Activated CD4-positive, alpha-beta T cell treated with anti-CD3 and anti-CD28 coated beads, Interleukin-2, amount 10 ng/mL, durations not matched to agents 7 days and 5 days (primary cell): ENCODE measurements at regions not wholly inside any gene's neighbourhood (a gene's known extent, or its start where the extent isn't known, plus 50 kb on each side); places are given as distances from the start of the nearest gene placed in this dataset.

Experiments
- CTCF ChIA-PET: fragments of 350-600 bp; sonication (Branson Sonifier 250); formaldehyde crosslinking; loops from one replicate; lab custom pipeline; 2021; ENCODE audit warnings: antibody characterized with exemption; lab: Charles Lee
- POLR2A ChIA-PET: fragments of 350-600 bp; sonication (Branson Sonifier 250); formaldehyde crosslinking; loops from one replicate; lab custom pipeline; 2021; ENCODE audit warnings: antibody characterized with exemption; lab: Charles Lee
- DNase-seq: peaks from one replicate; pipeline ENCODE4 v3.0.0-alpha.2; 2020
- H3K27ac Mint-ChIP-seq: one replicate; pipeline ENCODE4 v1.8.0; 2021; ENCODE audit warnings: mild to moderate bottlenecking, moderate library complexity, mixed read lengths
- H3K27me3 Mint-ChIP-seq: one replicate; pipeline ENCODE4 v1.8.0; 2021; ENCODE audit warnings: mixed read lengths
- H3K36me3 Mint-ChIP-seq: one replicate; pipeline ENCODE4 v1.8.0; 2021; ENCODE audit warnings: low read depth, mixed read lengths
- H3K4me1 Mint-ChIP-seq: one replicate; pipeline ENCODE4 v1.8.0; 2021; ENCODE audit warnings: mixed read lengths
- H3K4me3 Mint-ChIP-seq: one replicate; pipeline ENCODE4 v1.8.0; 2021; ENCODE audit warnings: mild to moderate bottlenecking, moderate library complexity, mixed read lengths
- H3K9me3 Mint-ChIP-seq: one replicate; pipeline ENCODE4 v1.8.0; 2021; ENCODE audit warnings: mixed read lengths

- DNase-seq, result no peak
- Mint-ChIP-seq H3K27me3 (no peaks in the 10 kb centered on the region), H3K27ac (no peak overlapping the region), H3K4me3 (no peak overlapping the region), H3K4me1 (no peaks in the 10 kb centered on the region), H3K9me3 (peaks cover 3% of the 10 kb centered on the region), H3K36me3 (no peaks in the 10 kb centered on the region)
- ChIA-PET CTCF (no interaction called here), POLR2A (no interaction called here)
Observed at GRCh38 chr9:116032683-116033440, 120.7 kb upstream of the PAPPA start.

- POLR2A ChIA-PET, result no interaction called here
- no peaks in the 10 kb centered on the region for H3K36me3 Mint-ChIP-seq
- DNase-seq, result no peak
- no peaks in the 10 kb centered on the region for H3K4me1 Mint-ChIP-seq
- peaks cover 2% of the 10 kb centered on the region for H3K9me3 Mint-ChIP-seq
- H3K4me3 Mint-ChIP-seq, result no peak overlapping the region
- H3K27ac Mint-ChIP-seq, result no peak overlapping the region
- CTCF ChIA-PET, result no interaction called here
- H3K27me3 Mint-ChIP-seq, result no peaks in the 10 kb centered on the region
Observed at GRCh38 chr9:116039312-116039711, 114.3 kb upstream of the PAPPA start.

- CTCF ChIA-PET, result no interaction called here
- Mint-ChIP-seq H3K4me3 (no peak overlapping the region), H3K27me3 (no peaks in the 10 kb centered on the region), H3K36me3 (no peaks in the 10 kb centered on the region), H3K4me1 (no peaks in the 10 kb centered on the region), H3K9me3 (peaks cover 3% of the 10 kb centered on the region), H3K27ac (no peak overlapping the region)
- POLR2A ChIA-PET, result no interaction called here
- no peak for DNase-seq
Observed at GRCh38 chr9:116039893-116040292, 113.7 kb upstream of the PAPPA start.

- Mint-ChIP-seq H3K36me3 (no peaks in the 10 kb centered on the region), H3K9me3 (peaks cover 5% of the 10 kb centered on the region), H3K4me1 (no peaks in the 10 kb centered on the region), H3K27ac (no peak overlapping the region), H3K4me3 (no peak overlapping the region), H3K27me3 (no peaks in the 10 kb centered on the region)
- POLR2A ChIA-PET, result no interaction called here
- CTCF ChIA-PET, result no interaction called here
- no peak for DNase-seq
Observed at GRCh38 chr9:116042321-116042720, 111.3 kb upstream of the PAPPA start.

GRCh38 chr9:116045083-116045482, 108.5 kb upstream of the PAPPA start:
- no peak for DNase-seq
- no peaks in the 10 kb centered on the region for H3K27me3 Mint-ChIP-seq
- H3K36me3 Mint-ChIP-seq, result no peaks in the 10 kb centered on the region
- ChIA-PET POLR2A (no interaction called here), CTCF (no interaction called here)
- H3K9me3 Mint-ChIP-seq, result peaks cover 5% of the 10 kb centered on the region
- no peak overlapping the region for H3K27ac Mint-ChIP-seq
- H3K4me1 Mint-ChIP-seq, result no peaks in the 10 kb centered on the region
- H3K4me3 Mint-ChIP-seq, result no peak overlapping the region

GRCh38 chr9:116048081-116048480, 105.5 kb upstream of the PAPPA start:
- Mint-ChIP-seq H3K4me1 (no peaks in the 10 kb centered on the region), H3K36me3 (no peaks in the 10 kb centered on the region), H3K27ac (no peak overlapping the region), H3K4me3 (no peak overlapping the region), H3K27me3 (no peaks in the 10 kb centered on the region), H3K9me3 (peaks cover 5% of the 10 kb centered on the region)
- ChIA-PET CTCF (no interaction called here), POLR2A (no interaction called here)
- no peak for DNase-seq

GRCh38 chr9:116049456-116049855, 104.1 kb upstream of the PAPPA start:
- DNase-seq, result no peak
- no peaks in the 10 kb centered on the region for H3K36me3 Mint-ChIP-seq
- POLR2A ChIA-PET, result no interaction called here

GRCh38 chr9:116051528-116051927, 102.1 kb upstream of the PAPPA start:
- H3K4me1 Mint-ChIP-seq, result no peaks in the 10 kb centered on the region
- ChIA-PET CTCF (no interaction called here), POLR2A (no interaction called here)
- no peaks in the 10 kb centered on the region for H3K27me3 Mint-ChIP-seq
- no peak overlapping the region for H3K4me3 Mint-ChIP-seq
- H3K27ac Mint-ChIP-seq, result no peak overlapping the region
- H3K36me3 Mint-ChIP-seq, result no peaks in the 10 kb centered on the region
- no peaks in the 10 kb centered on the region for H3K9me3 Mint-ChIP-seq
- no peak for DNase-seq

More at GRCh38 chr9:116049456-116049855, 104.1 kb upstream of the PAPPA start:
- CTCF ChIA-PET, result no interaction called here
- no peak overlapping the region for H3K4me3 Mint-ChIP-seq
- H3K27ac Mint-ChIP-seq, result no peak overlapping the region
- H3K9me3 Mint-ChIP-seq, result peaks cover 2% of the 10 kb centered on the region
- no peaks in the 10 kb centered on the region for H3K4me1 Mint-ChIP-seq
- H3K27me3 Mint-ChIP-seq, result no peaks in the 10 kb centered on the region

- Mint-ChIP-seq H3K27ac (no peak overlapping the region), H3K4me1 (no peaks in the 10 kb centered on the region), H3K36me3 (no peaks in the 10 kb centered on the region), H3K9me3 (no peaks in the 10 kb centered on the region), H3K27me3 (no peaks in the 10 kb centered on the region), H3K4me3 (no peak overlapping the region)
- ChIA-PET POLR2A (no interaction called here), CTCF (no interaction called here)
- no peak for DNase-seq
Observed at GRCh38 chr9:116055536-116055935, 98.1 kb upstream of the PAPPA start.

GRCh38 chr9:116057371-116057770, 96.2 kb upstream of the PAPPA start:
- no peaks in the 10 kb centered on the region for H3K4me1 Mint-ChIP-seq
- H3K36me3 Mint-ChIP-seq, result no peaks in the 10 kb centered on the region
- no peaks in the 10 kb centered on the region for H3K27me3 Mint-ChIP-seq
- DNase-seq, result no peak
- H3K9me3 Mint-ChIP-seq, result no peaks in the 10 kb centered on the region
- H3K27ac Mint-ChIP-seq, result no peak overlapping the region
- H3K4me3 Mint-ChIP-seq, result no peak overlapping the region
- CTCF ChIA-PET, result no interaction called here
- POLR2A ChIA-PET, result no interaction called here

GRCh38 chr9:116058421-116058820, 95.2 kb upstream of the PAPPA start:
- no peak overlapping the region for H3K27ac Mint-ChIP-seq
- POLR2A ChIA-PET, result no interaction called here
- no peaks in the 10 kb centered on the region for H3K9me3 Mint-ChIP-seq
- CTCF ChIA-PET, result no interaction called here
- H3K27me3 Mint-ChIP-seq, result no peaks in the 10 kb centered on the region
- no peak for DNase-seq
- no peaks in the 10 kb centered on the region for H3K36me3 Mint-ChIP-seq
- no peaks in the 10 kb centered on the region for H3K4me1 Mint-ChIP-seq
- no peak overlapping the region for H3K4me3 Mint-ChIP-seq

- ChIA-PET CTCF (no interaction called here), POLR2A (no interaction called here)
- no peaks in the 10 kb centered on the region for H3K27me3 Mint-ChIP-seq
Observed at GRCh38 chr9:116059466-116059865, 94.1 kb upstream of the PAPPA start.

GRCh38 chr9:116060631-116061030, 93.0 kb upstream of the PAPPA start:
- no peak overlapping the region for H3K27ac Mint-ChIP-seq
- H3K36me3 Mint-ChIP-seq, result no peaks in the 10 kb centered on the region
- DNase-seq, result no peak
- H3K4me1 Mint-ChIP-seq, result no peaks in the 10 kb centered on the region
- H3K4me3 Mint-ChIP-seq, result no peak overlapping the region
- peaks cover 2% of the 10 kb centered on the region for H3K9me3 Mint-ChIP-seq
- ChIA-PET CTCF (no interaction called here), POLR2A (no interaction called here)
- no peaks in the 10 kb centered on the region for H3K27me3 Mint-ChIP-seq

More at GRCh38 chr9:116059466-116059865, 94.1 kb upstream of the PAPPA start:
- no peak for DNase-seq
- H3K36me3 Mint-ChIP-seq, result no peaks in the 10 kb centered on the region
- H3K4me1 Mint-ChIP-seq, result no peaks in the 10 kb centered on the region
- no peak overlapping the region for H3K4me3 Mint-ChIP-seq
- H3K9me3 Mint-ChIP-seq, result no peaks in the 10 kb centered on the region
- H3K27ac Mint-ChIP-seq, result no peak overlapping the region
